HG03354 (cell line): ENCODE measurements at regions not wholly inside any gene's neighbourhood (a gene's known extent, or its start where the extent isn't known, plus 50 kb on each side); places are given as distances from the start of the nearest gene placed in this dataset.

Source experiments
- ATAC-seq: cut with Tn5 transposase; IDR thresholded peaks from one replicate; pipeline ENCODE4 v1.9.1; 2021; ENCODE audit warnings: mild to moderate bottlenecking; ENCODE audit not compliant: unreplicated experiment, poor library complexity, severe bottlenecking

- ATAC-seq, result no peak
Observed at GRCh38 chr15:96701443-96701842, 370.9 kb downstream of the NR2F2 start.

GRCh38 chr15:96701877-96702276 lies 371.4 kb downstream of the NR2F2 start:
- no peak for ATAC-seq

- ATAC-seq, result no peak
Observed at GRCh38 chr15:96702589-96702988, 372.1 kb downstream of the NR2F2 start.

GRCh38 chr15:96703091-96703490 lies 372.6 kb downstream of the NR2F2 start:
- ATAC-seq, result no peak

- no peak for ATAC-seq
Observed at GRCh38 chr15:96703794-96704550, 373.5 kb downstream of the NR2F2 start.

- ATAC-seq, result no peak
Observed at GRCh38 chr15:96716075-96716474, 385.6 kb downstream of the NR2F2 start.

GRCh38 chr15:96716478-96716877 lies 386.0 kb downstream of the NR2F2 start:
- no peak for ATAC-seq

- no peak for ATAC-seq
Observed at GRCh38 chr15:96720251-96720650, 389.8 kb downstream of the NR2F2 start.

- no peak for ATAC-seq
Observed at GRCh38 chr15:96720656-96721055, 390.2 kb downstream of the NR2F2 start.

GRCh38 chr15:96728591-96728990 lies 398.1 kb downstream of the NR2F2 start:
- ATAC-seq, result no peak

GRCh38 chr15:96732704-96733103 lies 402.2 kb downstream of the NR2F2 start:
- ATAC-seq, result no peak

GRCh38 chr15:96733721-96734120 lies 403.2 kb downstream of the NR2F2 start:
- ATAC-seq, result no peak

GRCh38 chr15:96735632-96736240 lies 405.2 kb downstream of the NR2F2 start:
- ATAC-seq, result no peak

- ATAC-seq, result no peak
Observed at GRCh38 chr15:96736384-96736783, 405.9 kb downstream of the NR2F2 start.

- ATAC-seq, result no peak
Observed at GRCh38 chr15:96737408-96737807, 406.9 kb downstream of the NR2F2 start.

GRCh38 chr15:96746665-96747064 lies 416.2 kb downstream of the NR2F2 start:
- ATAC-seq, result no peak

- no peak for ATAC-seq
Observed at GRCh38 chr15:96747291-96747690, 416.8 kb downstream of the NR2F2 start.

- ATAC-seq, result no peak
Observed at GRCh38 chr15:96750361-96750760, 419.9 kb downstream of the NR2F2 start.

- ATAC-seq, result no peak
Observed at GRCh38 chr15:96756146-96756545, 425.6 kb downstream of the NR2F2 start.

GRCh38 chr15:96756656-96757055 lies 426.2 kb downstream of the NR2F2 start:
- ATAC-seq, result no peak

GRCh38 chr15:96762566-96762965 lies 432.1 kb downstream of the NR2F2 start:
- no peak for ATAC-seq

GRCh38 chr15:96764501-96764900 lies 434.0 kb downstream of the NR2F2 start:
- no peak for ATAC-seq
